HEK293 (cell line): ENCODE measurements at regions not wholly inside any gene's neighbourhood (a gene's known extent, or its start where the extent isn't known, plus 50 kb on each side); places are given as distances from the start of the nearest gene placed in this dataset.

Source experiments
- CTCF ChIA-PET: fragments of 350-600 bp; formaldehyde crosslinking; extraction: SDS; loops from one replicate; lab custom pipeline; 2021; ENCODE audit warnings: antibody characterized with exemption; lab: Yijun Ruan, JAX
- POLR2A ChIA-PET: fragments of 300-600 bp; formaldehyde crosslinking; extraction: SDS; loops from one replicate; lab custom pipeline; 2020; ENCODE audit warnings: antibody characterized with exemption, inconsistent platforms; lab: Yijun Ruan, JAX
- H3K27ac ChIP-seq: fragments of 200-500 bp; sonication (Bioruptor generic); 2 replicates; pipeline ENCODE4 v1.5.1; 2014; ENCODE audit warnings: low read depth, low read length, control low read depth, inconsistent platforms; ENCODE audit errors: extremely low read depth
- H3K36me3 ChIP-seq, 2 experiments: fragments of 200-500 bp in 1 of 2; sonication (Bioruptor generic) in 1 of 2; 1 replicate in 1 of 2; 2 replicates in 1 of 2; pipeline ENCODE4 v1.5.1; 2014 to 2017; ENCODE audit warnings: inconsistent platforms in 2 of 2, low read length in 2 of 2; ENCODE audit not compliant: control insufficient read depth in 2 of 2, insufficient read depth in 1 of 2
- H3K4me1 ChIP-seq: fragments of 200-500 bp; sonication (Bioruptor generic); 2 replicates; pipeline ENCODE4 v1.5.1; 2014; ENCODE audit warnings: mild to moderate bottlenecking, low read length, inconsistent platforms; ENCODE audit not compliant: control insufficient read depth, insufficient read depth
- H3K4me3 ChIP-seq: 2 replicates; pipeline ENCODE4 v1.5.1; 2011; ENCODE audit warnings: low read depth, mild to moderate bottlenecking, control low read depth, low read length, moderate library complexity
- H3K9me3 ChIP-seq: fragments of 200-500 bp; sonication (Bioruptor generic); 2 replicates; pipeline ENCODE4 v1.5.1; 2014; ENCODE audit warnings: low read depth, low read length, inconsistent platforms; ENCODE audit not compliant: control insufficient read depth, insufficient read depth
- GLIS2 ChIP-seq: fragments of 450-650 bp; formaldehyde crosslinking; IDR thresholded peaks from 2 replicates; pipeline ENCODE4 v1.5.1; 2016; ENCODE audit warnings: missing biosample characterization, missing genetic modification characterization
- HOXD13 ChIP-seq: sonication (generic); formaldehyde crosslinking; IDR thresholded peaks from 2 replicates; pipeline ENCODE4 v1.8.0; 2022; ENCODE audit warnings: missing genetic modification reagents, borderline replicate concordance
- KLF10 ChIP-seq: fragments of 450-650 bp; IDR thresholded peaks from 2 replicates; pipeline ENCODE4 v1.5.1; 2018; ENCODE audit warnings: missing biosample characterization, mild to moderate bottlenecking, missing genetic modification characterization
- SCRT1 ChIP-seq: fragments of 450-650 bp; formaldehyde crosslinking; IDR thresholded peaks from 2 replicates; pipeline ENCODE4 v1.5.1; 2016; ENCODE audit warnings: missing biosample characterization, missing genetic modification characterization, borderline replicate concordance
- SP7 ChIP-seq: fragments of 450-650 bp; formaldehyde crosslinking; IDR thresholded peaks from 2 replicates; pipeline ENCODE4 v1.5.1; 2016; ENCODE audit warnings: missing biosample characterization, missing genetic modification characterization
- ZBTB7A ChIP-seq: fragments of 450-650 bp; formaldehyde crosslinking; IDR thresholded peaks from 2 replicates; pipeline ENCODE4 v1.5.1; 2016; ENCODE audit warnings: low read depth, missing biosample characterization, missing genetic modification characterization
- ZNF112 ChIP-seq: fragments of 450-650 bp; formaldehyde crosslinking; IDR thresholded peaks from 2 replicates; pipeline ENCODE4 v1.5.0; 2017; ENCODE audit warnings: missing biosample characterization, missing genetic modification characterization
- ZNF138 ChIP-seq: fragments of 450-650 bp; formaldehyde crosslinking; IDR thresholded peaks from 2 replicates; pipeline ENCODE4 v1.5.1; 2016; ENCODE audit warnings: missing biosample characterization, missing genetic modification characterization, borderline replicate concordance
- ZNF16 ChIP-seq: fragments of 450-650 bp; formaldehyde crosslinking; IDR thresholded peaks from 2 replicates; pipeline ENCODE4 v1.5.1; 2016; ENCODE audit warnings: low read depth, missing biosample characterization, missing genetic modification characterization
- ZNF174 ChIP-seq: fragments of 450-650 bp; formaldehyde crosslinking; IDR thresholded peaks from 2 replicates; pipeline ENCODE4 v1.5.0; 2017; ENCODE audit warnings: missing biosample characterization, mild to moderate bottlenecking, missing genetic modification characterization
- ZNF202 ChIP-seq: fragments of 450-650 bp; formaldehyde crosslinking; IDR thresholded peaks from 2 replicates; pipeline ENCODE4 v1.5.1; 2016; ENCODE audit warnings: missing biosample characterization, missing genetic modification characterization, borderline replicate concordance
- ZNF560 ChIP-seq: fragments of 450-650 bp; formaldehyde crosslinking; IDR thresholded peaks from 2 replicates; pipeline ENCODE4 v1.5.1; 2017; ENCODE audit warnings: missing biosample characterization, missing genetic modification characterization, borderline replicate concordance
- ZNF561 ChIP-seq: fragments of 450-650 bp; IDR thresholded peaks from 2 replicates; pipeline ENCODE4 v1.5.1; 2018; ENCODE audit warnings: missing biosample characterization, missing genetic modification characterization, borderline replicate concordance
- ZNF600 ChIP-seq: fragments of 450-650 bp; formaldehyde crosslinking; IDR thresholded peaks from 2 replicates; pipeline ENCODE4 v1.5.1; 2016; ENCODE audit warnings: missing biosample characterization, missing genetic modification characterization
- ZNF792 ChIP-seq: fragments of 450-650 bp; formaldehyde crosslinking; IDR thresholded peaks from 2 replicates; pipeline ENCODE4 v1.5.1; 2016; ENCODE audit warnings: missing biosample characterization, missing genetic modification characterization
- TF ChIP-seq, protein P1 (sequence below): fragments of 450-650 bp; formaldehyde crosslinking; IDR thresholded peaks from 2 replicates; pipeline ENCODE4 v1.5.1; 2016; ENCODE audit warnings: missing biosample characterization, missing genetic modification characterization, low read depth
- TF ChIP-seq, protein P2 (sequence below): fragments of 450-650 bp; formaldehyde crosslinking; IDR thresholded peaks from 2 replicates; pipeline ENCODE4 v1.5.1; 2016; ENCODE audit warnings: missing biosample characterization, missing genetic modification characterization
- TF ChIP-seq, protein P3 (sequence below): fragments of 450-650 bp; formaldehyde crosslinking; IDR thresholded peaks from 2 replicates; pipeline ENCODE4 v1.5.1; 2017; ENCODE audit warnings: missing biosample characterization, missing genetic modification characterization
- TF ChIP-seq, protein P4 (sequence below): fragments of 450-650 bp; formaldehyde crosslinking; IDR thresholded peaks from 2 replicates; pipeline ENCODE4 v1.5.1; 2016; ENCODE audit warnings: missing biosample characterization, missing genetic modification characterization
- TF ChIP-seq, protein P5 (sequence below): fragments of 450-650 bp; IDR thresholded peaks from 2 replicates; pipeline ENCODE4 v1.5.1; 2018; ENCODE audit warnings: missing biosample characterization, mild to moderate bottlenecking, missing genetic modification characterization
- TF ChIP-seq, protein P6 (sequence below): fragments of 450-650 bp; formaldehyde crosslinking; IDR thresholded peaks from 2 replicates; pipeline ENCODE4 v1.5.1; 2016; ENCODE audit warnings: missing biosample characterization, missing genetic modification characterization

DNA sequence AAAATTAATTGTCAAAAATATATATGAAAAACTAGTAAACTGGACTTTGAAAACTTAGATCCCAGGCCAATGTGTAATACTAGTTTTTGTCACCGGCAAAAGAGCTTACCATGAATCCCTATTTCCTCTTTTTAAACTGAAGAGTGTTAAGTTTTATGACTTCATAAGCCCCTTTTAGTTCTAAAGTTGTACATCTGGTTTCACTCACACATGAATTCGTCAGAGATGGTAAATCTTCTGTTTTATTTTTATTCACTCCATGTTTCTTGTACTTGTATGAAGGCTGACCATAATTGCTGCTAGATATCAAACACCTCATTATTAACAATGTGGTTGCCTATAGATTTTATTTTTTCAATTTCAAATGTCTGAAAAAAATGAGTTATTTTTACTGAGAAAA lies 827.9 kb downstream of the PCDH7 start:
- TF ChIP-seq ZNF600 (tag by site-specific recombination) (no peak), ZNF112 (tag by site-specific recombination) (no peak)
- CTCF ChIA-PET, result interaction anchor here (1.2 kb wide), 1 partner anchor 9 kb away, joined by 6 read pairs; no protein-coding TSS in a partner anchor
- H3K9me3 ChIP-seq, result no peaks in the 10 kb centered on the region
- POLR2A ChIA-PET, result no interaction called here
- H3K4me1 ChIP-seq, result no peaks in the 10 kb centered on the region
- no peak overlapping the region for H3K27ac ChIP-seq
- H3K4me3 ChIP-seq, result no peak overlapping the region
- H3K36me3 ChIP-seq, result no peaks in the 10 kb centered on the region

DNA sequence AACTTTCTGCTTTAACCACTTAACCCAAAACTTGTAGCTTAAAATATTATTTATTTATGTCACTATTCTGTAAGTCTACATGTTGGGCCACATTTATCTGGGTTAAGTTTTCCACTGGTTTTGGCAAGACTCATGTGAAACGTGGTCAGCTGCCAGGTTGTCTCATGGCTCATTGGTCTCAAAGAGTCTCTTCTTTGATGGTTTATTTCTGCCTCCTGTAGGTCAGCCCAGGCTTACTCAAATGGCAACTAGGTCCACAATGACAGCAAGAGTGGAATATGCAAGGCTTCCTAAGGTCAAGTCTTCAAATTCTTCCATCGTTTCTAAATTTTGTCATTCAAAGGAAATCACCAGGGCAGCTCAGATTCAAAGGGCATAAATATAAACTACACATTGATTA lies 828.7 kb downstream of the PCDH7 start:
- TF ChIP-seq ZNF600 (tag by site-specific recombination) (no peak), ZNF202 (tag by site-specific recombination) (no peak), ZNF792 (no peak), ZNF138 (tag by site-specific recombination) (no peak), ZNF174 (tag by site-specific recombination) (no peak), ZBTB7A (tag by site-specific recombination) (no peak), ZNF16 (tag by site-specific recombination) (no peak), ZNF560 (tag by site-specific recombination) (no peak), KLF10 (tag by site-specific recombination) (no peak)
- TF ChIP-seq, protein P1, sequence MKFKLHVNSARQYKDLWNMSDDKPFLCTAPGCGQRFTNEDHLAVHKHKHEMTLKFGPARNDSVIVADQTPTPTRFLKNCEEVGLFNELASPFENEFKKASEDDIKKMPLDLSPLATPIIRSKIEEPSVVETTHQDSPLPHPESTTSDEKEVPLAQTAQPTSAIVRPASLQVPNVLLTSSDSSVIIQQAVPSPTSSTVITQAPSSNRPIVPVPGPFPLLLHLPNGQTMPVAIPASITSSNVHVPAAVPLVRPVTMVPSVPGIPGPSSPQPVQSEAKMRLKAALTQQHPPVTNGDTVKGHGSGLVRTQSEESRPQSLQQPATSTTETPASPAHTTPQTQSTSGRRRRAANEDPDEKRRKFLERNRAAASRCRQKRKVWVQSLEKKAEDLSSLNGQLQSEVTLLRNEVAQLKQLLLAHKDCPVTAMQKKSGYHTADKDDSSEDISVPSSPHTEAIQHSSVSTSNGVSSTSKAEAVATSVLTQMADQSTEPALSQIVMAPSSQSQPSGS, result no peak
- TF ChIP-seq, protein P2, sequence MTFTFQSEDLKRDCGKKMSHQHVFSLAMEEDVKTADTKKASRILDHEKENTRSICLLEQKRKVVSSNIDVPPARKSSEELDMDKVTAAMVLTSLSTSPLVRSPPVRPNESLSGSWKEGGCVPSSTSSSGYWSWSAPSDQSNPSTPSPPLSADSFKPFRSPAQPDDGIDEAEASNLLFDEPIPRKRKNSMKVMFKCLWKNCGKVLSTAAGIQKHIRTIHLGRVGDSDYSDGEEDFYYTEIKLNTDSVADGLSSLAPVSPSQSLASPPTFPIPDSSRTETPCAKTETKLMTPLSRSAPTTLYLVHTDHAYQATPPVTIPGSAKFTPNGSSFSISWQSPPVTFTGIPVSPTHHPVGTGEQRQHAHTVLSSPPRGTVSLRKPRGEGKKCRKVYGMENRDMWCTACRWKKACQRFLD (tag by site-specific recombination), result no peak
- TF ChIP-seq, protein P3, sequence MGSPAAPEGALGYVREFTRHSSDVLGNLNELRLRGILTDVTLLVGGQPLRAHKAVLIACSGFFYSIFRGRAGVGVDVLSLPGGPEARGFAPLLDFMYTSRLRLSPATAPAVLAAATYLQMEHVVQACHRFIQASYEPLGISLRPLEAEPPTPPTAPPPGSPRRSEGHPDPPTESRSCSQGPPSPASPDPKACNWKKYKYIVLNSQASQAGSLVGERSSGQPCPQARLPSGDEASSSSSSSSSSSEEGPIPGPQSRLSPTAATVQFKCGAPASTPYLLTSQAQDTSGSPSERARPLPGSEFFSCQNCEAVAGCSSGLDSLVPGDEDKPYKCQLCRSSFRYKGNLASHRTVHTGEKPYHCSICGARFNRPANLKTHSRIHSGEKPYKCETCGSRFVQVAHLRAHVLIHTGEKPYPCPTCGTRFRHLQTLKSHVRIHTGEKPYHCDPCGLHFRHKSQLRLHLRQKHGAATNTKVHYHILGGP (tag by site-specific recombination), result no peak
- TF ChIP-seq, protein P4, sequence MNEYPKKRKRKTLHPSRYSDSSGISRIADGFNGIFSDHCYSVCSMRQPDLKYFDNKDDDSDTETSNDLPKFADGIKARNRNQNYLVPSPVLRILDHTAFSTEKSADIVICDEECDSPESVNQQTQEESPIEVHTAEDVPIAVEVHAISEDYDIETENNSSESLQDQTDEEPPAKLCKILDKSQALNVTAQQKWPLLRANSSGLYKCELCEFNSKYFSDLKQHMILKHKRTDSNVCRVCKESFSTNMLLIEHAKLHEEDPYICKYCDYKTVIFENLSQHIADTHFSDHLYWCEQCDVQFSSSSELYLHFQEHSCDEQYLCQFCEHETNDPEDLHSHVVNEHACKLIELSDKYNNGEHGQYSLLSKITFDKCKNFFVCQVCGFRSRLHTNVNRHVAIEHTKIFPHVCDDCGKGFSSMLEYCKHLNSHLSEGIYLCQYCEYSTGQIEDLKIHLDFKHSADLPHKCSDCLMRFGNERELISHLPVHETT (tag by site-specific recombination), result no peak
- TF ChIP-seq, protein P5, sequence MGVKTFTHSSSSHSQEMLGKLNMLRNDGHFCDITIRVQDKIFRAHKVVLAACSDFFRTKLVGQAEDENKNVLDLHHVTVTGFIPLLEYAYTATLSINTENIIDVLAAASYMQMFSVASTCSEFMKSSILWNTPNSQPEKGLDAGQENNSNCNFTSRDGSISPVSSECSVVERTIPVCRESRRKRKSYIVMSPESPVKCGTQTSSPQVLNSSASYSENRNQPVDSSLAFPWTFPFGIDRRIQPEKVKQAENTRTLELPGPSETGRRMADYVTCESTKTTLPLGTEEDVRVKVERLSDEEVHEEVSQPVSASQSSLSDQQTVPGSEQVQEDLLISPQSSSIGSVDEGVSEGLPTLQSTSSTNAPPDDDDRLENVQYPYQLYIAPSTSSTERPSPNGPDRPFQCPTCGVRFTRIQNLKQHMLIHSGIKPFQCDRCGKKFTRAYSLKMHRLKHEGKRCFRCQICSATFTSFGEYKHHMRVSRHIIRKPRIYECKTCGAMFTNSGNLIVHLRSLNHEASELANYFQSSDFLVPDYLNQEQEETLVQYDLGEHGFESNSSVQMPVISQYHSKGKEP (tag by site-specific recombination), result no peak
- Histone ChIP-seq H3K27ac (no peak overlapping the region), H3K9me3 (no peaks in the 10 kb centered on the region), H3K36me3 (no peaks in the 10 kb centered on the region), H3K4me3 (no peak overlapping the region), H3K4me1 (no peaks in the 10 kb centered on the region)
- ChIA-PET CTCF (no interaction called here), POLR2A (no interaction called here)

DNA sequence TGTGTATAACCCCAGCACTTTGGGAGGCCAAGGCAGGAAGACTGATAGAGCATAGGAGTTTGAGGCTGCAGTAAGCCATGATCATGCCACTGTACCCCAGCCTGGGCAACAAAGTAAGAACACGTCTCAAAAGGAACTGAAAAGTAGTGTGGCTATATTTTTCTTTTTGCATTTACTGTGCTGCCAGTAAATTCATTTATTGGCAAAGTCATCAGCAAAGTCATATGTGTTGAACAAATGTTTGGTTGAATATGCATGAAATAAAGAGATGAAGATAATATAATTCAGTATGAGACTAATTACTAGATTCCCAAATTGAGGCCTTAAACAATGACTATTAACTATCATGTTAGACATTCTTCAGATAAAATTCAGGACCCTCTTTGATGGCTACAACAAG lies 829.1 kb downstream of the PCDH7 start:
- Histone ChIP-seq H3K9me3 (no peaks in the 10 kb centered on the region), H3K36me3 (no peaks in the 10 kb centered on the region), H3K27ac (no peak overlapping the region), H3K4me3 (no peak overlapping the region), H3K4me1 (no peaks in the 10 kb centered on the region)
- POLR2A ChIA-PET, result no interaction called here
- CTCF ChIA-PET, result no interaction called here
- TF ChIP-seq SP7 (tag by site-specific recombination), result no peak
- TF ChIP-seq HOXD13 (CRISPR knock-in tag), result no peak
- no peak for TF ChIP-seq SCRT1 (tag by site-specific recombination)
- TF ChIP-seq GLIS2 (tag by site-specific recombination), result no peak
- TF ChIP-seq ZNF561 (tag by site-specific recombination), result no peak
- TF ChIP-seq, protein P6, sequence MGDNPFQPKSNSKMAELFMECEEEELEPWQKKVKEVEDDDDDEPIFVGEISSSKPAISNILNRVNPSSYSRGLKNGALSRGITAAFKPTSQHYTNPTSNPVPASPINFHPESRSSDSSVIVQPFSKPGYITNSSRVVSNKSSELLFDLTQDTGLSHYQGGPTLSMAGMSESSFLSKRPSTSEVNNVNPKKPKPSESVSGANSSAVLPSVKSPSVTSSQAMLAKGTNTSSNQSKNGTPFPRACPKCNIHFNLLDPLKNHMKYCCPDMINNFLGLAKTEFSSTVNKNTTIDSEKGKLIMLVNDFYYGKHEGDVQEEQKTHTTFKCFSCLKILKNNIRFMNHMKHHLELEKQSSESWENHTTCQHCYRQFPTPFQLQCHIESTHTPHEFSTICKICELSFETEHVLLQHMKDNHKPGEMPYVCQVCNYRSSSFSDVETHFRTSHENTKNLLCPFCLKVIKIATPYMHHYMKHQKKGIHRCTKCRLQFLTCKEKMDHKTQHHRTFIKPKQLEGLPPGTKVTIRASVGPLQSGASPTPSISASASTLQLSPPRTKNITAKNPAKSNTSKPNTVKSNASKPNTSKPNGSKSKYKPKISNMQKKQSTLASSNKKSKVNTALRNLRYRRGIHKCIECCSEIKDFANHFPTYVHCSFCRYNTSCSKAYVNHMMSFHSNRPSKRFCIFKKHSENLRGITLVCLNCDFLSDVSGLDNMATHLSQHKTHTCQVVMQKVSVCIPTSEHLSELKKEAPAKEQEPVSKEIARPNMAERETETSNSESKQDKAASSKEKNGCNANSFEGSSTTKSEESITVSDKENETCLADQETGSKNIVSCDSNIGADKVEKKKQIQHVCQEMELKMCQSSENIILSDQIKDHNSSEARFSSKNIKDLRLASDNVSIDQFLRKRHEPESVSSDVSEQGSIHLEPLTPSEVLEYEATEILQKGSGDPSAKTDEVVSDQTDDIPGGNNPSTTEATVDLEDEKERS (tag by site-specific recombination), result no peak
